HG02970 (cell line): ENCODE measurements at regions not wholly inside any gene's neighbourhood (a gene's known extent, or its start where the extent isn't known, plus 50 kb on each side); places are given as distances from the start of the nearest gene placed in this dataset.

ENCODE experiments used
- ATAC-seq: cut with Tn5 transposase; IDR thresholded peaks from one replicate; pipeline ENCODE4 v1.9.1; 2021; ENCODE audit warnings: mild to moderate bottlenecking, moderate library complexity, moderate number of reproducible peaks; ENCODE audit not compliant: unreplicated experiment, low FRiP score

GRCh38 chr3:59460068-59460467 is 410.2 kb upstream of the CFAP20DC start:
- no peak for ATAC-seq

DNA sequence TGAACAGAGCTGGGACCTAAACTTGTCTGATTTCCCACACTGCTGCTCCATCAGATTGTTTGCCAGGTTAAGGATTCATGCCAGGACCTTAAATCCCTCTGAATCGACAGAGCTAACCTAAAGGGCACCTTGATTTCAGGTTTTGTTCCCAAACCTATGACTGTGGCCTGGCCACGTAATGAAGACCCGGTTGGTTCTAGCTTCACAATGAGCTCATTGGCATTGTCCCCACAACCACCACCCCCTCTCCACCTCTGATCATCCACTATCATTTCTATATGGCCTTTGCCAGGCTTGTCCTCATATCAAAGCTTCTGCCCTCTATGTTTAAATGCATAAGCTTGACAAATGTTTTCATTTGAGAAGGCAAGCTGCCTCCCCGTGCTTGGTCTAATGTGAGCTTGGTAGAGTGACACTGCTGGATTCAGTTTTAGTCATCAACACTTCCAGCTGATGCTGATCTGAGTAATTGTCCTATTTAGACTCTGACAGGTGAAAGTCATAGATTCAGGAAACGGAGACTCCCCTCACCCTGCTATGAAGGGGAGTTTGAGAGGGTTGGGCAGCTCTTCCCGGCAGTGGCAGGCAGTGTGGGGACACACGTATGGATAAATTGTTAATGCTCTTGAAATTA is 407.1 kb upstream of the CFAP20DC start:
- ATAC-seq = peak; percentile 78

DNA sequence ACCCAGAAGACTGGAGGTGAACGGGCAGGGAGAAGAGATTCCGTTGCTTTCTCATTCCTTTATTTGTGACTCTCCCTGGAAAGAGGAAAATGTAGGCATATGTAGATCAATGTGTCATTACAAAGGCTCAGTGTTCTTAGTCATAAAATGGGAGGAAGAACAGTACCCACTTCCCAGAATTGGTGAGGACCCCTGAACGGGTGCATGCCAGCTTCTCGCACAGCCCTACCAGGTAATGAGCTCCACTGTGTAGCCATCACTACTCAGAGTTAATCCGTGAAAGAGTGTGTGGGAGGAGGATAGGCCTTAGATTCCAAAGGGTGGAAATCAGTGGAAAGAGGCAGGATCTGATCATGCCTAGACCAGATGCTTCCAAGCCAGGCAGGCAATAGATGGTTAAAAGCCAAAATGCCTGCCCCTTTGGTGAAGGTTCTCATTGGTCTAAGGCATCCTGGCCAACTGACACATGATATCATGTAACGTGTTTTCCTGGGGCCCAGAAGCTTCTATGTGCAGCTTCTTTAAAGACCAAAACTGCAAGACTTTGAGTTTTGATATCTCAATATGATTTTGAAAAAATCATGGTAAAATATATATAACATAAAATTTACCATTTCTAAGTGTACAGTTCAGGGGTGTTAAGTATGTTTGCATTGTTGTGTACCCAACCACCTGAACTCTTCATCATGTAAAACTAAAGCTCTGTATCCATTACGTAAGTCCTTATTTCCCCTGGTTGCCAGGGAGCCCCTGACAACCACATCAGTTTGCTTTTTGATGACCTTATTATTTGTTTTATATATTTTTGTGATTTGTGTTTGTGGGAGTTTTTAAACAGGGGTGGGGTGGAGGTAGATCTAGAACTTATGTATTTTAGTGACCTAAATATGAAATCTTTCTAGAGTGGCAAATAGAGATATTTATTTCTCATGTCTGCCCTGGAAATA is 402.2 kb upstream of the CFAP20DC start:
- no peak for ATAC-seq

GRCh38 chr3:59450946-59451763 is 401.3 kb upstream of the CFAP20DC start:
- peak; percentile 92 for ATAC-seq

- no peak for ATAC-seq
Observed at GRCh38 chr3:59450437-59450836, 400.6 kb upstream of the CFAP20DC start.

DNA sequence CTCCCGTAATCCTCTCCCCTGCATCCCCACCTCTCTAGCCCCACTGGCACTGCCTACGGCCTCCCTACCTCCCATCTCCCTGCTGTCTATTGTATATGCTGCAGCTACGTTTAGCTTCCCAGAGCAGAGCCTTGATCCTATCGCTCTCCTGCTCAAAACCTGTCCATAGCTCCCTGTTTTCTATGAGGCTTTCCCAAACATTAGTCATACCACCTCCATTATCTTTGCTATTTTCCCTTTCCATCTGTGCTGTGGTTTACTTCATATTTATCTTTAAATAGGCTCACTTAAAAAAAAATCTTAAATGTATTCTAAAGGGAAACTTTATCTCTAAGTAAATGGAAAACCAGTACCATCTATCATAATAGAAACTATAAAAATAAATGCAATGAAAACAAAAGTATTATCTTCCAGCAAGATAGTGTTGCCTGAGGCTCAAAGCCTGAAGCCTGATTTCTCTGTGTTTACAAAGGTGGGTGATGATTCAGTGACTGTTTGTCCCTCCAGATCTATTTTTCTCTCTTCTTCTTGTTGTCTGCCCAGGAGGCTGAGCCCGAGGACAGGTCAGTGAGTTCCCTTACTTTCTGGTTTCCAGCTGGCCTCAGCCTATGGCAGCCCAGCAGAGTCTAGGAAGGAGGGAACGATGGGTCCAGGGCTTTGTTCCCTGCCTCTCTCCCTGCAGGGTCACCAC is 397.1 kb upstream of the CFAP20DC start:
- ATAC-seq = no peak

- ATAC-seq = no peak
Observed at GRCh38 chr3:59444676-59445075, 394.9 kb upstream of the CFAP20DC start.

DNA sequence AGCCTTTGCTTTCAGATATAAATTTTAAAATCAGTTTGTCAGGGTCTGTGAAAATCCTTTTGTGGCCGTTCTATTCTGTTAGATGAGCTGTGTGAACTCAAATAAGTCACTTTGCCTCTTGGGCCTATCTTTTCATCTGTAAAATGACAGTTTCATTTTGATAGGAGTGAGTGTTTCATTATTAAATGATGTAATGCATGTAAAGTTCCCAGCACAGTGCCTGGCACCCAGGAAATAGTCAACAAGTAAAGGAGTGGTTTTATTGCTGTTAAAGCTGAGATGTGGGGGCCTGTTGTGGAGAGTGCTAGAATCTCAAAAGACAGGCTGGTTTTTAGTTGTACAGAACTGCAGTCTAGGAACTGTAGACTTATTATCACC is 394.5 kb upstream of the CFAP20DC start:
- ATAC-seq = no peak

GRCh38 chr3:59443618-59444293 is 393.9 kb upstream of the CFAP20DC start:
- no peak for ATAC-seq

GRCh38 chr3:59442046-59442445 is 392.2 kb upstream of the CFAP20DC start:
- no peak for ATAC-seq

DNA sequence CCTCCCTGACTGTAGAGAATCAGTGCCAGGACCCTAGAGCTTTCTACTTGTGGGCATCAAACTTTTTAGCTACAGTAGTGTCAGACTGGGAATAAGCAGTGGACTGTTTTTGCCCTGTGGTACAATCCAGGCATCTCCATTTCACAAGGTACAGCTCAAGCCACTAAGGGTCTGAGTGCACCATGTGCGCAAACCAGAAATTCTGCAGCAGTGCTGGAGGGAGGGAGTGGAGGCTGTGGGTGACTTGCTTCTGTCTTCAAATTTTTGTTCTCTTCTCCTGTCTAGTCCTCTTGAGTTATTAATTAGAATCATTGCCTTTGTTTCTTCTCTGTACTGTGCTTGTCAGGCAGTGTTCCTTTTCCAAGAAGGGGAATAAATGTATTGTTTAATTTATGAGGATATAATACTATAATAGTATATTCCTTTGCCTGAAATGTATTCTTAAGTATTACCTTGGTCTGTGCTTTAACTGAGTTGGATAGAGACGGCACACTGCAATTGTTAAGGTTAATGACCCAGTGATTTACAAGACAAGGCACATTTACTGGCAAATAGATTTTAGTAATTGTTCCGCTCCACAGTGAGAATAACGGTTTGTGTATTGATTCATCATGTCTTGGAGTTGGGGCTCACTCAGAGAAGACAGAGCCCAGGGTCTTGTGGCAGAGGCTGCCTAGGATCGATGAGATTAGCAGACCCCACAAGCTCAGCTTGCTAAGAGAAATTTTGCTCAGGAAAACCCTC is 390.6 kb upstream of the CFAP20DC start:
- no peak for ATAC-seq

DNA sequence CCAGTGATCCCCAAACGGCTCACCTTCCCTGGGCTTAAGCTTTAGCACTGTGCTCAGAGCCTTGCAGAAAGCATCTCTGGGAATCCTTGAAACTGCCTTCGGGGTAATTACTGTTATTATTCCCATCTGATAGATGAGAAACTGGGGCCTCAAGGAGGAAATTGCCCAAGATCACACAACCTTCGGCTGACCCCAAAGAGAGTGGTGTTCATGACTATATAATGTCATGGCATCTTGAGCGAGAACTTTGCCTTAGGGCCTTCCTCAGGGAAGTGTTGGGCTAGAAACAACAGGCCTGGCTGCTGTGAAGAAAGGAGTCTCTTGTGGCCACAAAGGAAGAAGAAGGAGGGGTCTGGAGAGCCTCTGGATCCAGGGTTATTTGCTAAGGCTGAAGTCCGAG is 388.7 kb upstream of the CFAP20DC start:
- no peak for ATAC-seq

GRCh38 chr3:59436164-59436958 is 386.5 kb upstream of the CFAP20DC start:
- ATAC-seq = no peak

DNA sequence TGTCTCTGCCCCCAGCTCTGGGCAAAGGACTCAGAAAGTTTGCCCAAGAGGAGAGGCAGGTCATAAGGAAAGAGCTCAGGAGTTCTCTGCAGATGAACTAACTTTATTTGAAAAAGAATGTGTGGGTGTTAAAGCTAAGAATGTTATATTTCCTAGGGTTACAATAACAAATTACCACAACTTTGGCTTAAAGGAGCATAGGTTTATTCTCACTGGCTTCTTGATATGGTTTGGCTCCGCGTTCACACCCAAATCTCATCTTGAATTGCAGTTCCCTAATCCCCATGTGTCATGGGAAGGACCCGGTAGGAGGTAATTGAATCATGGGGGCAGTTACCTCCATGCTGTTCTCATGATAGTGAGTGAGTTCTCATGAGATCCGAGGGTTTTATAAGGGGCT is 383.7 kb upstream of the CFAP20DC start:
- ATAC-seq = no peak

- ATAC-seq = no peak
Observed at GRCh38 chr3:59432665-59433064, 382.8 kb upstream of the CFAP20DC start.

DNA sequence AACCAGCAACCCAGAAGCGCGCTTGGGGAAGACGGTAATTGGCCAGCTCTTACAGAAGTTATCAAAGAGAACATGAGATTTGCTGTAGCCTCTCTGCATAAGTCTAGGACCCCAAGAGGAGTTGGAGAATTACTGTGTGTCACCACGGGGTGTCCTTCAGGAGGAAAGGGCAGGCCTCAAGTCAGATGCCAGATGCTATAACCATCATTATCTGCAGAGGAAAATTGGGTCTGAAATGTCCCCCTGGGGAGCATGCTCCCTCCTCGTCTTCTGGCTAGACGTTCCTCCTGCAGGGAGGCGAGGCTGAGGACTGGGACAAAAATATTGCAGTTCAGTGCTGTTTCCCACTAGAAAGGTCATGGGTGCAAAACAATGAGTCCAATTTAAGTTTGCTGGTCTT is 380.5 kb upstream of the CFAP20DC start:
- ATAC-seq = no peak

DNA sequence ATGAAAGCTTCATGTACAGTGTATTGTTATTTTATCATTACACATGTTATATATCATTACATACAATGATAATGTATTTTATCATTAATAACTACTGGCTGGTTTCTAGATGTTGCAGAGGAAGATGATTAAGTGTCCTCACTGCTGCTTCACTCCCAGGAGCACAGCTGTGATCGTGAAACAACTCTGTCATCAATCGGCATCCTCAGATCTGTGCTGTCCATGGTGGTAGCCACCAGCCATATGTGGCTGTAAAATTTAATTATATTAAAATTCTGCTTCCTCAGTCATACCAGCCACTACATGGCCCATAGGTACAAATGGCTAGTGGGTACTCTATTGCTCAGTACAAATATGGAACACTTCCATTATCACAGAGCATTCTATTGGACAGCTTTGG is 379.4 kb upstream of the CFAP20DC start:
- ATAC-seq = no peak

DNA sequence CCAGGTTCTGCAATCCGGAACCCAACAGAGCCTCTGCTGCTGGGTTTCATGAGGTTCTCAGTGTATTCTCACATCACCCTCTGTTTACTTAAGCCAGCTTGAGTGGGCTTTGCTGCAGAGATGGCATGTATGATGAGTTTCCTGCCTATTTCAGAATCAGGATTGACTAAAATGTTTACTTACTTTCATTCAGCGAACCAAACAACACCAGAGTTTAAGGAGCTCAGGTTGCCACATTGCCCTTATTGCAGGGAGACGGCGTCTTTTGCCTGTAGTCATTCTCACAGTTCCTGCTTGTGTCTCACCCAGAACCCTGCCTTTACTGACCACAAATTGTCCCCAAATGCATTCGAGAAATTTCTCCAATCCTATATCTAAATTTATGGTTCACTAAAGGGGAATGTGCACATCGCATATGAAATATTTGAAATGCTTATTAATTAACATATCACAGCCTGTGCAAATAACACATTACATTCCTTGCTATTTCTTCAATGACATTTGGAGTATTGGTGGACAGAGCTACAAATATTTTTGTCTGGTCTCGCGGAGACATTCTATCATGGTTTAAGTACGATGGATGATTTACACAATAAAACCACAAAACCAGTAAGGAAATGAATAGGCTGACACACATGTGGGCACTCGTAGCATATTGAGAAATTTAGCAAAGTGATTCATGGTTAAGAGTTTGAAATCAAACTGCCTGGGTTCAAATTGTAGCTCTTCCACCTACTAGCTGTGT is 377.2 kb upstream of the CFAP20DC start:
- no peak for ATAC-seq
